ENCODE measurements at regions not wholly inside any gene's neighbourhood (a gene's known extent, or its start where the extent isn't known, plus 50 kb on each side); places are given as distances from the start of the nearest gene placed in this dataset.

- no peak overlapping the region for H3K9ac ChIP-seq (ENCODE audit: low read length)
- H2AFZ ChIP-seq (ENCODE audit: low read length) = no peak overlapping the region
- H3K36me3 ChIP-seq (ENCODE audit: insufficient read depth, low read length) = no peaks in the 10 kb centered on the region
- H3K9me2 ChIP-seq (ENCODE audit: low read depth, low read length) = no peaks in the 10 kb centered on the region
- H3K4me3 ChIP-seq (ENCODE audit: low read depth, low read length, poor library complexity, severe bottlenecking) = no peak overlapping the region
- no peaks in the 10 kb centered on the region for H3K79me2 ChIP-seq (ENCODE audit: insufficient read depth, low read length)
- no peaks in the 10 kb centered on the region for H3K4me1 ChIP-seq (ENCODE audit: insufficient read depth, low read length, severe bottlenecking)
- H3F3A ChIP-seq (ENCODE audit: insufficient read depth, low read length) = no peaks in the 10 kb centered on the region
- no peak overlapping the region for H3K27ac ChIP-seq (ENCODE audit: low read depth, low read length, poor library complexity, severe bottlenecking)
- no peaks in the 10 kb centered on the region for H3K9me3 ChIP-seq (ENCODE audit: low read length)
- no peaks in the 10 kb centered on the region for H3K27me3 ChIP-seq (ENCODE audit: insufficient read depth, low read length)
- no peaks in the 10 kb centered on the region for H4K20me1 ChIP-seq (ENCODE audit: insufficient read depth, low read length)
- H3K4me2 ChIP-seq (ENCODE audit: low read length) = no peak overlapping the region
- TF ChIP-seq, protein P1, sequence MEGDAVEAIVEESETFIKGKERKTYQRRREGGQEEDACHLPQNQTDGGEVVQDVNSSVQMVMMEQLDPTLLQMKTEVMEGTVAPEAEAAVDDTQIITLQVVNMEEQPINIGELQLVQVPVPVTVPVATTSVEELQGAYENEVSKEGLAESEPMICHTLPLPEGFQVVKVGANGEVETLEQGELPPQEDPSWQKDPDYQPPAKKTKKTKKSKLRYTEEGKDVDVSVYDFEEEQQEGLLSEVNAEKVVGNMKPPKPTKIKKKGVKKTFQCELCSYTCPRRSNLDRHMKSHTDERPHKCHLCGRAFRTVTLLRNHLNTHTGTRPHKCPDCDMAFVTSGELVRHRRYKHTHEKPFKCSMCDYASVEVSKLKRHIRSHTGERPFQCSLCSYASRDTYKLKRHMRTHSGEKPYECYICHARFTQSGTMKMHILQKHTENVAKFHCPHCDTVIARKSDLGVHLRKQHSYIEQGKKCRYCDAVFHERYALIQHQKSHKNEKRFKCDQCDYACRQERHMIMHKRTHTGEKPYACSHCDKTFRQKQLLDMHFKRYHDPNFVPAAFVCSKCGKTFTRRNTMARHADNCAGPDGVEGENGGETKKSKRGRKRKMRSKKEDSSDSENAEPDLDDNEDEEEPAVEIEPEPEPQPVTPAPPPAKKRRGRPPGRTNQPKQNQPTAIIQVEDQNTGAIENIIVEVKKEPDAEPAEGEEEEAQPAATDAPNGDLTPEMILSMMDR (IDR thresholded peaks at IDR 0.05; ENCODE audit: low read length) = no peak
- TF ChIP-seq EZH2 (IDR thresholded peaks at IDR 0.05; ENCODE audit: borderline replicate concordance, low read length) = no peak
Observed at GRCh38 chr2:221970389-221970788, 328.4 kb downstream of the PAX3 start.

- Histone ChIP-seq H3K27me3 (ENCODE audit: insufficient read depth, low read length) (no peaks in the 10 kb centered on the region), H3K36me3 (ENCODE audit: insufficient read depth, low read length) (no peaks in the 10 kb centered on the region), H3K4me1 (ENCODE audit: insufficient read depth, low read length, severe bottlenecking) (no peaks in the 10 kb centered on the region), H2AFZ (ENCODE audit: low read length) (no peak overlapping the region), H3K4me3 (ENCODE audit: low read depth, low read length, poor library complexity, severe bottlenecking) (no peak overlapping the region), H3K9me2 (ENCODE audit: low read depth, low read length) (no peaks in the 10 kb centered on the region), H3K9ac (ENCODE audit: low read length) (no peak overlapping the region), H3K27ac (ENCODE audit: low read depth, low read length, poor library complexity, severe bottlenecking) (no peak overlapping the region), H3F3A (ENCODE audit: insufficient read depth, low read length) (no peaks in the 10 kb centered on the region), H3K79me2 (ENCODE audit: insufficient read depth, low read length) (no peaks in the 10 kb centered on the region), H4K20me1 (ENCODE audit: insufficient read depth, low read length) (no peaks in the 10 kb centered on the region), H3K9me3 (ENCODE audit: low read length) (no peaks in the 10 kb centered on the region), H3K4me2 (ENCODE audit: low read length) (no peak overlapping the region)
- no peak for TF ChIP-seq EZH2 (IDR thresholded peaks at IDR 0.05; ENCODE audit: borderline replicate concordance, low read length)
- TF ChIP-seq, protein P1 (IDR thresholded peaks at IDR 0.05; ENCODE audit: low read length) = no peak
Observed at GRCh38 chr2:221969830-221970144, 329.0 kb downstream of the PAX3 start.

DNA sequence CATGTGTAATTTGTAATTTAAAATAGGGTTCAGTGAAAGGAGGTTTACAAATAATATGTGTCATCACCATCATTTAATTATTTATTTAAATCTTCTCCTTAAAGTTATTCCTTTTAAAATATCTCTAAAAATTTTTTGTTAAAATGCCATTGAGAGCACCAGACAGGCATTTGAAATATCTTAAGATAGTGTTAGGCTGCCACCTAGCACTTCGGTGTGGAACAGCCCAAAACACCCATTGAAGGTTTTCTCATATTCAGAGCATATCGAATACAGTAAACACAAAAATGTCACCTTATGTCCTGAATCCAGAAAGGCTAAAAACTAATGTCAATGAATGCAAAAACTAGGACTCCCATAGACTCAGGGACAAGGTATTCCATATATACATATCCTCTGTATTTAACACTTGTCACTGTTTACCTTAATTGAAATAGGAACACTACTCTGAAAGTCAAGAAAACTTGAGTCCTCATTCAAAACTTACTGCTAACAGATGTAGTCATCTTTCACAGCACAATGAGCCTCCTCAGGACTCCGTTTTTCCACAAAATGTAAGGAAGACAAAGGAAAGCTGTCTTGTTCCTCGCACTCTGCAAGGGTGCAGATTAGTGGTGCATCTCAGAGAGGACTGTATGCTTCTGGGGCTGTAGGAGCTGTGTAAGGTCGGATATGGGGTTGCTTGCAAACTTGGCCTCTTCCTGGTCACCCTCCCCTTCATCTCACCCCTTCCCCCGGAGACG, 329.5 kb downstream of the PAX3 start:
- H3K9me3 ChIP-seq (ENCODE audit: low read length) = no peaks in the 10 kb centered on the region
- no peak overlapping the region for H3K4me3 ChIP-seq (ENCODE audit: low read depth, low read length, poor library complexity, severe bottlenecking)
- no peaks in the 10 kb centered on the region for H3K9me2 ChIP-seq (ENCODE audit: low read depth, low read length)
- H3K4me1 ChIP-seq (ENCODE audit: insufficient read depth, low read length, severe bottlenecking) = no peaks in the 10 kb centered on the region
- no peaks in the 10 kb centered on the region for H3K79me2 ChIP-seq (ENCODE audit: insufficient read depth, low read length)
- no peaks in the 10 kb centered on the region for H4K20me1 ChIP-seq (ENCODE audit: insufficient read depth, low read length)
- no peak for TF ChIP-seq EZH2 (IDR thresholded peaks at IDR 0.05; ENCODE audit: borderline replicate concordance, low read length)
- TF ChIP-seq, protein P1 (IDR thresholded peaks at IDR 0.05; ENCODE audit: low read length) = peak; percentile 57
- no peak overlapping the region for H3K4me2 ChIP-seq (ENCODE audit: low read length)
- no peak overlapping the region for H3K9ac ChIP-seq (ENCODE audit: low read length)
- H3K27ac ChIP-seq (ENCODE audit: low read depth, low read length, poor library complexity, severe bottlenecking) = no peak overlapping the region
- no peaks in the 10 kb centered on the region for H3F3A ChIP-seq (ENCODE audit: insufficient read depth, low read length)
- no peaks in the 10 kb centered on the region for H3K27me3 ChIP-seq (ENCODE audit: insufficient read depth, low read length)
- no peaks in the 10 kb centered on the region for H3K36me3 ChIP-seq (ENCODE audit: insufficient read depth, low read length)
- H2AFZ ChIP-seq (ENCODE audit: low read length) = no peak overlapping the region
